Effector CD8-positive, alpha-beta T cell (primary cell): ENCODE measurements at regions not wholly inside any gene's neighbourhood (a gene's known extent, or its start where the extent isn't known, plus 50 kb on each side); places are given as distances from the start of the nearest gene placed in this dataset.

Experiments
- DNase-seq: peaks from one replicate; lab custom pipeline; 2025; lab: John Stamatoyannopoulos, UW

DNA sequence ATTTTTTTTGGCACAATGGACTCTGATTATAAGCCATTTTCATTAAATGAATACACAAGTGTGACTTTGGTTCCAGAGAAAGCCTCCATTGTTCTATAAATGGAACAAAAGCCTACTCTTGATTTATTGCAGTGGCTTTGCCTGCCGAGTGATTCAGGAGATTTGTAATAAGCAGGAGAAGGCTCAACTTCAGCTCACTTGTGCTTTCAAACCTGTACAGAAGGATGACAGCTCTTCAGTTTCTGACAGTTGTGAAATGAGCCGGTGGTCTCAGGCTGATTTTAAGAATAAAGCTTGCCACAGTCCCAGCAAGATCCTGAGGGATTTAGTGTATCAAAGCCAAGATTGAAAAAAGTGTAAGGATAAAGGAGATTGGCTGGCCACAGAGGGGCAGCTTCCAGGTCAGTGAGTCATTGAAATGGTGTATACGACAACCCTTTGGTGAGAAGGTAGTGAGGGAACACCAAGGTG, 438.8 kb upstream of the TGFBR2 start:
- DNase-seq: no peak

DNA sequence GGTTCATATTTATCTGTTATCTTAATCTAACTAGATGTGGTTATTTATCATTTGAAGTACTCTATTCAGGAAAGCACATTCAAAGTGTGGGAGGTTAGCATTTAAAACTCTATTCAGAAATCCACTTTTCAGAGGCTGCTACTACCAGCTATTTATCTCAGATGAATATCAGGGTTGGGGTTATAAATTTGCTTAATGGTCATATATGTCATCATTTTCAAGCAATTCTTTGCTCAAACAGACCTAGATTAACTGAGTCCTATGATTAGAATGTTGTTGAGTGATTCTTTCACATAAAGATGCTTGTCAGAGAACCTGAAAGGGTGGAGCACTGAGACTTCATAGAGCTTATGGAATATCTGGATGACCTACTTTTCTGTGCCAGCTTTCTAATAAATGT, 436.9 kb upstream of the TGFBR2 start:
- no peak for DNase-seq

GRCh38 chr3:30170681-30171438, 435.5 kb upstream of the TGFBR2 start:
- DNase-seq: no peak

DNA sequence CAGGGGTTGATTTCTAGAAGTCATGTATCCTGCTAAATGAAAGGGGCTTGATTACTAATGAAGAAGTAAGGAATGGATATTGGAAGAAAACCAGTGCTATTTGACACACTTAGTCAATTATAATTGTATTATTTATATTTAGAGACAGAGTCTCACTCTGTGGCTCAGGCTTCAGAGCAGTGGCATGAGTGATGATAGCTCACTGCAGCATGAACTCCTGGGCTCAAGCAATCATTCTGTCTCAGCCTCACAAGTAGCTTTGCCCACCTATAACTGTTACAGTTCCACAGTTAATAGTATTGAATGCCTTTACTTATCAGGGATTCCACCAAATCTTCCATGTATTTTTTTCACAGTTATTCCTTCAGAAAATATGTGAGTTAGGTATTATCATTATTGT, 432.0 kb upstream of the TGFBR2 start:
- no peak for DNase-seq

- no peak for DNase-seq
Observed at GRCh38 chr3:30180310-30181177, 425.9 kb upstream of the TGFBR2 start.

- no peak for DNase-seq
Observed at GRCh38 chr3:30181178-30181465, 425.3 kb upstream of the TGFBR2 start.

DNA sequence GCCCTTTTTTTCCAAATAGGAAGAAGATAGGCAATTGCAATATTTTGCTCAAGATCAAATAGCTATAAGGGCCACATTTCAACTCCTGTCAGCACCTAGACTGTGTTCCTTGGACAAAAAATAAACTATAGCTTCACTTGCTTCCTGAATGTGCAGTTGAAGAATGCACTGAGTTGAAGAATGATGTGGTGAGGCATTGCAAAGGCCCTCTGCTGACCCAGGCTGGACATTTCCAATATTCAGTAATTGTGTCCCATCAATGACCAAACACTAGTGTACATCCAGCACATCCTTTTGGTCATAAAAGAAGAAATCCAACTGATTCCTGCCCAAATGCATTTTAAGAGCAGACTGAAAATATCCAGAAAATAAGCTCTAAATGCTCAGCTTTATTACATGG, 424.8 kb upstream of the TGFBR2 start:
- DNase-seq: no peak

DNA sequence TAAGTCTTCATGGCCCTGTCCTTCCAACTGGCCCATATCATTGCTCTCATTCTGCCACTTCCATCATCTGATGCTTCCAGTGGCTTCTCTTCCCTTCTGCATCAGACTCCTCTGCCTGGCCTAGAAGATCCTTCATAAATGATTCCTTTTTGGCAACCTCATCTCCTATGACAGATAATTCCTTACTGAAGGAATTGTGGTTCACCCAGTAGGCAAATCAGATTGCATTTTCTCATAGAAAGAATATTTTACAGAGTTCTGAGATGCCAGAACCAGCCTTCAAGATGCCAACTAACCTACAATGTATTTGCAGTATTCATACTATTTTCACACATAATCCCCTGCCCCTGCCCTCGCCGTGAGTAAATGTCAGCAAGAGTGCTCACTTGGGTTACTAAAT, 423.0 kb upstream of the TGFBR2 start:
- DNase-seq: no peak

- no peak for DNase-seq
Observed at GRCh38 chr3:30184091-30184810, 422.1 kb upstream of the TGFBR2 start.

DNA sequence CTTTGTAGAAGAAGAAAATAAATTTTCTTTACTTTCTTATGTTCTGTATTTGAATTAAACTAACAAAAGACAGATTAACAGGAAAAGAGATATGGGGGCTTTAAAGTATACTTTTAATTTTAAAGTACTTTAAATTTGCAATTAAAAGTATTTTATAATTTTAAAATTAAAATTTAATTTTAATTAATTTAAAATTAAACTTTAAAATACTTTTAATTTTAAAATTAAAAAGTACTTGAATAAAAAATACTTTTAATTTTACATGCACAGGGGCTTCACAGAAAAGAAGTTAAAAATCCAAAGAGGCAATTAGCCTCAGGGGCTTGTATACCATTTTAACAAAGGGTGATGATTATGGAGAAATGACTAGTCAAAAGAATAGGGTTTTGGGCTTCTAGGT, 420.5 kb upstream of the TGFBR2 start:
- DNase-seq: no peak

DNA sequence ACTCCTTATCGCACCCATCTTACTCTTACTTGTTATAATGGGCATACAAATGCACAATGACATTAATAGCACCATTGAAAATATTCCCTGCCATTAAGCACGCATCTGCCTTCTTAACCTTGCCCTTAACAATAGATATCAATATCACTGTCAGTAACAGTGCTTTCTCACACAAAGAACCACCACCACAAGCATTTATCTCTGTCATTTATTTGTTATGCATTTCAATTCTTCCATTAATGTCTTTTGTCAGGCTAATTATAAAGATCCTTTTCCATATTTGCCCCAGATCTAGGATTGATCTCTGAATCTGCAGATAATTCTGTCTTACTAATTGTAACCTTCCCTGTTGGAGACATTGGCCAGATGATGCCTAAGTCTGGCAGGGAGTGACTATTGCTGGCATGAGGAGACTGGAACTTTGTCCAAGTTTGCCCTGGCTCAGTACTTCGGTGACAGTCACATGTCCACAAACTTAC, 419.6 kb upstream of the TGFBR2 start:
- DNase-seq: no peak

- DNase-seq: no peak
Observed at GRCh38 chr3:30187366-30187765, 419.0 kb upstream of the TGFBR2 start.

DNA sequence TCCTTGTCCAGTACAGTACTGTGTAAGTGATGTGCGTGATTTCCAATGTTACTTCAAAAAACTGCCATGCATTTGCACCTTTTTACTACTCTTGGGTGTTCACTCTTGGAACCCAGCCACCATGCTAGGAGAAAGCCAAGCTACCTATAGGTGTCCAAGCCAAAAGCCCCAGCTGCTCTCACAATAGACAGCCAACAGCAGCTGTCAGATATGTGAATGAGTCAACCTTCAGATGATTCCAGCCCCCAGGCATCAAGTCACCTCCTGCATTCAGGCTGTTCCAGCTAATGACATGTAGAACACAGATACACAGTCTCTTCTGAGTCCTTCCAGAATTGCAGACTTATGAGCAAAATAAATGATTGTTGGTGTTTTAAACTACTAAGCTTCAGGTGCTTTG, 417.7 kb upstream of the TGFBR2 start:
- no peak for DNase-seq

GRCh38 chr3:30189900-30190299, 416.5 kb upstream of the TGFBR2 start:
- DNase-seq: no peak

GRCh38 chr3:30193625-30194044, 412.8 kb upstream of the TGFBR2 start:
- no peak for DNase-seq

DNA sequence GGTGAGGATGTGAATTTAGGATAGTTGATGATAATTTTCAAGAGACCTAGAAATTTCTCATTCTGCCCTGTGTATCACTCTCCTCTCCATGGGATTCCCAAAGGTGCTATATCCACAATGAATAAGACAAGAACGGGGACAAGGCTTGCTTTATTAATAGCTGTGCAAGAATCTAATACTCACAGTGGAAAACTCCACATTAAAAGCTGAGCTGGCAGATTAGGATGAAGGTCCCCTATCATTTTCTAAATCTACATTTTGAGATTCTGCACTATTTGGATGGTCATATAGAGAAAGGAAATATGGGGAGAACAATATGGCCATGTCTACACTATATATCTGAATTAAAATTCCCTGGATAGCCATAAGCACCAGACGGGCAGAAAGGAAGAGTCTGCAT, 411.0 kb upstream of the TGFBR2 start:
- DNase-seq: no peak

DNA sequence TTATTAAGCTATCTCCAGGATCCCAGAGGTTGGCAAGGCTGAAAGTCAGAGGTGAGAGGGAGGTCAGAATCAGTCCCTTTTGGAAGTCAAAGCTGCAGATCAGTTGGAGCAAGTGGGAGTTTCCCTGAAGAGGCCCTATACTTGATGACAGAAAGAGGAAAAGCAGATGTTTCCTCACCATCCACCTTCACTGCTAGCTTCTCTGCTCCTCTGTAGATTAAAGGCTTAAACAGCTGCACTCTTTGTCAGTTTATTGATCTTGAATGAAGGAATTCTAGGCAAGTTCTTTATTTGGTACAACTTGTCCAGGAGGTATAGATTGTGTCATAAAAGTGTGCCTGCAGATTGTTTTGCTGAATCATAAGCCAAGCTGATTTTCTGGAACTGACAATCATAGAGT, 408.2 kb upstream of the TGFBR2 start:
- DNase-seq: no peak

- peak; percentile 60 for DNase-seq
Observed at GRCh38 chr3:30199096-30199759, 407.2 kb upstream of the TGFBR2 start.

GRCh38 chr3:30199855-30200254, 406.5 kb upstream of the TGFBR2 start:
- DNase-seq: no peak

- no peak for DNase-seq
Observed at GRCh38 chr3:30201715-30202114, 404.7 kb upstream of the TGFBR2 start.

- DNase-seq: no peak
Observed at GRCh38 chr3:30203301-30203700, 403.1 kb upstream of the TGFBR2 start.

GRCh38 chr3:30204126-30204525, 402.3 kb upstream of the TGFBR2 start:
- DNase-seq: no peak
